ENCODE measurements at regions not wholly inside any gene's neighbourhood (a gene's known extent, or its start where the extent isn't known, plus 50 kb on each side); places are given as distances from the start of the nearest gene placed in this dataset.

- TF ChIP-seq CTCF (IDR thresholded peaks at IDR 0.05 in 2 of 3, conservative IDR thresholded peaks at IDR 0.05 in 1 of 3; ENCODE audit: borderline replicate concordance in 1 of 3, insufficient read depth in 1 of 3, low read depth in 2 of 3, low read length in 2 of 3) = no peak
- no peak for TF ChIP-seq POLR2AphosphoS5 (IDR thresholded peaks at IDR 0.05; ENCODE audit: low read depth, low read length)
- TF ChIP-seq EZH2 (IDR thresholded peaks at IDR 0.05) = no peak
- no peak for TF ChIP-seq REST (IDR thresholded peaks at IDR 0.05; ENCODE audit: low read depth)
- TF ChIP-seq TCF7L2 (IDR thresholded peaks at IDR 0.05; ENCODE audit: borderline replicate concordance, extremely low read depth, insufficient read depth, insufficient read length) = no peak
Measured at GRCh38 chr21:19842601-19843000, 1155.6 kb upstream of the NCAM2 start.

Data from HCT116 (cell line).